ENCODE measurements at regions not wholly inside any gene's neighbourhood (a gene's known extent, or its start where the extent isn't known, plus 50 kb on each side); places are given as distances from the start of the nearest gene placed in this dataset.

GRCh38 chr10:94085288-94085687 lies 91.6 kb downstream of the PLCE1 start:
- no peak for TF ChIP-seq CTCF (IDR thresholded peaks at IDR 0.05; ENCODE audit: control insufficient read depth, extremely low read depth, insufficient read depth)
- no peak for DNase-seq (ENCODE audit: low read depth)
- no peak overlapping the region for H3K4me3 ChIP-seq (ENCODE audit: low read depth, low read length)

DNA sequence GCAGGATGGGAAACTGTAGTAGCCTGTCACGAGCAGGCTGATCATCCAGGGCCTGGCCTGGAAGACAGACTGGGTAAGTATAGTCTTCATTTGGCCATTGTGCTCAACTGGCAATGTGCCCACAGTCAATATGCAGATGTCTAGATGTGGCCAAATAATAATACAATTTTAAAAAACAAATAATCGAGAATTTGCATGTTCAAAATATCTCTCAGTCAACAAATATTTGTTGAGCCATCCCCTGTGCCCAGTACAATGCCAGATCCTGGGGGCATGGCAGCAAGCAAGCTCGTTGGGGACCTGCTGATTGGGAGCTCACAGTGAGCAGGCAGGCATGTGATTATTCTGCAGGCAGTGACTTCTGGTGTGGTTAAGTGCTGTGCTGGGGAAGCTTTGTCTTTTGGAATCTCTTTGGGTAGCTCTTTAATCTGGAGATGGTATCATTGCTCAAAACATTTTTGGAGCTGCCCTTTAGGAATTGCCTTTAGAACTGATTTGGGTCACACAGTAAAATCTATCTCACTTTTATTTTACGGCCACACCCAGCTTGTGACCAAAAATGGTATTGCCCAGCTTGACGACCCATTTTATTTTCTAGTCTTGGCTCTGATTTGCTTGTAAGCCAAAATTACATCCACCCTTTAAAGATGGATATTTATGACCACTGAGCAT lies 92.2 kb downstream of the PLCE1 start:
- H3K4me3 ChIP-seq (ENCODE audit: low read depth, low read length) = no peak overlapping the region
- TF ChIP-seq CTCF (IDR thresholded peaks at IDR 0.05; ENCODE audit: control insufficient read depth, extremely low read depth, insufficient read depth) = no peak
- DNase-seq (ENCODE audit: low read depth) = no peak

DNA sequence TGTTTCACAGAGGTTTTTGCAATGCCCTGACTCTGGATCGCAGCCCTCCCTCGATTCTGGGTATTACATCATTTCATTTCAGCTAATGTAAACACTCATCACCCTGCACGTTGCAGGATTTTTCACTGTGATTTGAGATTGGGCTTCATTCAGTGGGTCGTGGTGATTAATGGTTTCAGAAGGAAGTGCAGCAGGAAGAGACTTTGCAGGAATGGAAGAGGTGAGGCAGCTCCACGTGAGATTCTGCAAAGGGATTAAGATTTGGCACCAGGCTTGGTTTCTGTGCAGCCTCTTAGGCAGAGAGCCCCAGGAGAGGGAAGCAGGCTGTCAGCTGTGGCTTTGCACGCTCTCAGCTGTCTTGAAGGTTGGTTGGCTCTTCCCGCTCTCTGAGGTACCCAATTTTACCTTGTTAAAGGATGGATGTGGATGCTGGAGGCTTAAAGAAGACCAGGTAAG lies 95.2 kb downstream of the PLCE1 start:
- H3K4me3 ChIP-seq (ENCODE audit: low read depth, low read length) = no peak overlapping the region
- no peak for DNase-seq (ENCODE audit: low read depth)
- no peak for TF ChIP-seq CTCF (IDR thresholded peaks at IDR 0.05; ENCODE audit: control insufficient read depth, extremely low read depth, insufficient read depth)

- DNase-seq (ENCODE audit: low read depth) = no peak
- TF ChIP-seq CTCF (IDR thresholded peaks at IDR 0.05; ENCODE audit: control insufficient read depth, extremely low read depth, insufficient read depth) = no peak
- H3K4me3 ChIP-seq (ENCODE audit: low read depth, low read length) = no peak overlapping the region
Observed at GRCh38 chr10:94091649-94092048, 97.9 kb downstream of the PLCE1 start.

GRCh38 chr10:94092848-94093247 lies 99.1 kb downstream of the PLCE1 start:
- TF ChIP-seq CTCF (IDR thresholded peaks at IDR 0.05; ENCODE audit: control insufficient read depth, extremely low read depth, insufficient read depth) = no peak
- no peak overlapping the region for H3K4me3 ChIP-seq (ENCODE audit: low read depth, low read length)
- DNase-seq (ENCODE audit: low read depth) = no peak

- TF ChIP-seq CTCF (IDR thresholded peaks at IDR 0.05; ENCODE audit: control insufficient read depth, extremely low read depth, insufficient read depth) = no peak
- no peak overlapping the region for H3K4me3 ChIP-seq (ENCODE audit: low read depth, low read length)
- DNase-seq (ENCODE audit: low read depth) = no peak
Observed at GRCh38 chr10:94093286-94093905, 99.7 kb downstream of the PLCE1 start.

DNA sequence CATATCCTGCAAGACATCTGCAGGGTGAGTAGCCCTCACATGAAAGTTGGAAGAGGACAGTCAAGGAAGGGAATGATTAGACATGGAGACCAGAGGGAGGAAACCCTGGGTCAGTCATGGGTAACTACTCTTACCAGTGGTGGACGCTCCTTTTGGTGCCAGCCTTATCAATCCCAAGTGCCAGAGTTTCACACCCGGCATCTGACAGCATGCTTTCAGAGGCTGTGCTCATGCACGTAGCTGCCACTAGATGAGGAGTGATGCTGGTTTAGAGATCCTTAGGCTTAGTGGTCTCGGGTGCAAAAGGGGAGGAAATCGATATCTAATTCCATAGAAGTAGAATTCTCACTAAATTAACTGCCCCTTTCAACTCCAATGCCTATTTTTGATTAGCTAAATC lies 100.8 kb downstream of the PLCE1 start:
- TF ChIP-seq CTCF (IDR thresholded peaks at IDR 0.05; ENCODE audit: control insufficient read depth, extremely low read depth, insufficient read depth) = no peak
- DNase-seq (ENCODE audit: low read depth) = no peak

More for the DNA sequence above, 100.8 kb downstream of the PLCE1 start:
- no peak overlapping the region for H3K4me3 ChIP-seq (ENCODE audit: low read depth, low read length)
